PC-9 (cell line): ENCODE measurements at regions not wholly inside any gene's neighbourhood (a gene's known extent, or its start where the extent isn't known, plus 50 kb on each side); places are given as distances from the start of the nearest gene placed in this dataset.

Source experiments
- EZH2 ChIP-seq: fragments of 200-600 bp; sonication (generic); IDR thresholded peaks from 2 replicates; pipeline ENCODE4 v1.8.0; 2017; ENCODE audit warnings: antibody characterized with exemption, low read depth
- TF ChIP-seq, protein P1 (sequence below): fragments of 200-600 bp; sonication (generic); conservative IDR thresholded peaks from 2 replicates; pipeline ENCODE4 v1.6.1; 2017; ENCODE audit warnings: mixed run types, antibody characterized with exemption, mild to moderate bottlenecking, moderate library complexity

DNA sequence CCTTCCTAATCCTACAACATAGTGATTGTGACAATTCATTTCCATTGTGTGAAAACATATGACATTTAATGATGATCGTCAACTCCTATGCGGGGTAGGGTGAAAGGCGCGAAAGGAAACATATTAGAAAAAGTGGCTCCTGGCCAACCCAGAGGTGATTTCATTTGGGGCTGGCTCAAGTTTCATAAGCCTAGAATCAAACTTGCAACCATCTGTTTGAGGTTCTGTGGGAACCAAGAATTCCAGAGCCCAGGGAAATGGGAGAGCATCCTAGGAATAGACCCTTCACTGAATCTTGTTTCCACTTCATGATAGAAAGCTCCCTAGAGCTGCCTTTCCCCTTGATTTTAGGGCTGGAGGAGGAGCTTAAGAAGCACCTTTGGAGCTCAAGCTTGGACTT is 101.3 kb upstream of the EGFL6 start:
- TF ChIP-seq, protein P1, sequence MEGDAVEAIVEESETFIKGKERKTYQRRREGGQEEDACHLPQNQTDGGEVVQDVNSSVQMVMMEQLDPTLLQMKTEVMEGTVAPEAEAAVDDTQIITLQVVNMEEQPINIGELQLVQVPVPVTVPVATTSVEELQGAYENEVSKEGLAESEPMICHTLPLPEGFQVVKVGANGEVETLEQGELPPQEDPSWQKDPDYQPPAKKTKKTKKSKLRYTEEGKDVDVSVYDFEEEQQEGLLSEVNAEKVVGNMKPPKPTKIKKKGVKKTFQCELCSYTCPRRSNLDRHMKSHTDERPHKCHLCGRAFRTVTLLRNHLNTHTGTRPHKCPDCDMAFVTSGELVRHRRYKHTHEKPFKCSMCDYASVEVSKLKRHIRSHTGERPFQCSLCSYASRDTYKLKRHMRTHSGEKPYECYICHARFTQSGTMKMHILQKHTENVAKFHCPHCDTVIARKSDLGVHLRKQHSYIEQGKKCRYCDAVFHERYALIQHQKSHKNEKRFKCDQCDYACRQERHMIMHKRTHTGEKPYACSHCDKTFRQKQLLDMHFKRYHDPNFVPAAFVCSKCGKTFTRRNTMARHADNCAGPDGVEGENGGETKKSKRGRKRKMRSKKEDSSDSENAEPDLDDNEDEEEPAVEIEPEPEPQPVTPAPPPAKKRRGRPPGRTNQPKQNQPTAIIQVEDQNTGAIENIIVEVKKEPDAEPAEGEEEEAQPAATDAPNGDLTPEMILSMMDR: no peak
- TF ChIP-seq EZH2: no peak
